ENCODE measurements at regions not wholly inside any gene's neighbourhood (a gene's known extent, or its start where the extent isn't known, plus 50 kb on each side); places are given as distances from the start of the nearest gene placed in this dataset.

DNA sequence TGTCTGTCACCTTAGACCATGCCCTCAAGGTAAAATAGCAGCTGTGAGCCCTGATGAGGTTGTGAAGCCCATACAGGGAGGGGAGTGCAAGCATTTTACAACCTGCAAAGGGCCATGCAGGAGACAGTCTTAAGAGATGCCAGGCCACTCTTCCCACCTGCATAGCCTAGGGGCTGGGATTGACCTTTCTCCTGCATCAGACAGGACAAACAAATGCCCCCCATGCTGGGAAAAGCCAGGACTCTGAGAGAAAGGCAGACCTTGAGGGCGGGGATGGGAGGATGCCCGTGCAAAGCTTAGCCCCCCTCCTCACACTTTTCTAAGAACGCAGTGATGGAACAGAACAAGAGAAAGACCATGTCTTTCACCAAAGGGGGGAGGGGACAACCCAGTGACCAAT, 137.9 kb upstream of the MAMLD1 start:
- H3K27ac ChIP-seq (ENCODE audit: low read length): no peak overlapping the region
- no peak for DNase-seq (ENCODE audit: low read depth, low spot score)
- no peaks in the 10 kb centered on the region for H3K4me1 ChIP-seq (ENCODE audit: control insufficient read depth, insufficient read depth, low read length)
- no peak for ATAC-seq
- CTCF ChIA-PET: no interaction called here
- TF ChIP-seq, protein P1, sequence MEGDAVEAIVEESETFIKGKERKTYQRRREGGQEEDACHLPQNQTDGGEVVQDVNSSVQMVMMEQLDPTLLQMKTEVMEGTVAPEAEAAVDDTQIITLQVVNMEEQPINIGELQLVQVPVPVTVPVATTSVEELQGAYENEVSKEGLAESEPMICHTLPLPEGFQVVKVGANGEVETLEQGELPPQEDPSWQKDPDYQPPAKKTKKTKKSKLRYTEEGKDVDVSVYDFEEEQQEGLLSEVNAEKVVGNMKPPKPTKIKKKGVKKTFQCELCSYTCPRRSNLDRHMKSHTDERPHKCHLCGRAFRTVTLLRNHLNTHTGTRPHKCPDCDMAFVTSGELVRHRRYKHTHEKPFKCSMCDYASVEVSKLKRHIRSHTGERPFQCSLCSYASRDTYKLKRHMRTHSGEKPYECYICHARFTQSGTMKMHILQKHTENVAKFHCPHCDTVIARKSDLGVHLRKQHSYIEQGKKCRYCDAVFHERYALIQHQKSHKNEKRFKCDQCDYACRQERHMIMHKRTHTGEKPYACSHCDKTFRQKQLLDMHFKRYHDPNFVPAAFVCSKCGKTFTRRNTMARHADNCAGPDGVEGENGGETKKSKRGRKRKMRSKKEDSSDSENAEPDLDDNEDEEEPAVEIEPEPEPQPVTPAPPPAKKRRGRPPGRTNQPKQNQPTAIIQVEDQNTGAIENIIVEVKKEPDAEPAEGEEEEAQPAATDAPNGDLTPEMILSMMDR (IDR thresholded peaks at IDR 0.05): no peak
- no peak for TF ChIP-seq POLR2AphosphoS5 (IDR thresholded peaks at IDR 0.05; ENCODE audit: low read depth, low read length)
- TF ChIP-seq, protein P2, sequence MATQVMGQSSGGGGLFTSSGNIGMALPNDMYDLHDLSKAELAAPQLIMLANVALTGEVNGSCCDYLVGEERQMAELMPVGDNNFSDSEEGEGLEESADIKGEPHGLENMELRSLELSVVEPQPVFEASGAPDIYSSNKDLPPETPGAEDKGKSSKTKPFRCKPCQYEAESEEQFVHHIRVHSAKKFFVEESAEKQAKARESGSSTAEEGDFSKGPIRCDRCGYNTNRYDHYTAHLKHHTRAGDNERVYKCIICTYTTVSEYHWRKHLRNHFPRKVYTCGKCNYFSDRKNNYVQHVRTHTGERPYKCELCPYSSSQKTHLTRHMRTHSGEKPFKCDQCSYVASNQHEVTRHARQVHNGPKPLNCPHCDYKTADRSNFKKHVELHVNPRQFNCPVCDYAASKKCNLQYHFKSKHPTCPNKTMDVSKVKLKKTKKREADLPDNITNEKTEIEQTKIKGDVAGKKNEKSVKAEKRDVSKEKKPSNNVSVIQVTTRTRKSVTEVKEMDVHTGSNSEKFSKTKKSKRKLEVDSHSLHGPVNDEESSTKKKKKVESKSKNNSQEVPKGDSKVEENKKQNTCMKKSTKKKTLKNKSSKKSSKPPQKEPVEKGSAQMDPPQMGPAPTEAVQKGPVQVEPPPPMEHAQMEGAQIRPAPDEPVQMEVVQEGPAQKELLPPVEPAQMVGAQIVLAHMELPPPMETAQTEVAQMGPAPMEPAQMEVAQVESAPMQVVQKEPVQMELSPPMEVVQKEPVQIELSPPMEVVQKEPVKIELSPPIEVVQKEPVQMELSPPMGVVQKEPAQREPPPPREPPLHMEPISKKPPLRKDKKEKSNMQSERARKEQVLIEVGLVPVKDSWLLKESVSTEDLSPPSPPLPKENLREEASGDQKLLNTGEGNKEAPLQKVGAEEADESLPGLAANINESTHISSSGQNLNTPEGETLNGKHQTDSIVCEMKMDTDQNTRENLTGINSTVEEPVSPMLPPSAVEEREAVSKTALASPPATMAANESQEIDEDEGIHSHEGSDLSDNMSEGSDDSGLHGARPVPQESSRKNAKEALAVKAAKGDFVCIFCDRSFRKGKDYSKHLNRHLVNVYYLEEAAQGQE (IDR thresholded peaks at IDR 0.05; ENCODE audit: insufficient read depth in 1 of 2, low read depth in 2 of 2, low read length in 1 of 2): no peak
- no peak for TF ChIP-seq TCF7L2 (IDR thresholded peaks at IDR 0.05; ENCODE audit: low read depth, low read length)
- no peak for TF ChIP-seq SIN3A (IDR thresholded peaks at IDR 0.05; ENCODE audit: borderline replicate concordance, insufficient read depth, low read depth, low read length)
- intact Hi-C loops (cut with micrococcal nuclease; ENCODE audit: unreplicated experiment): no loop called here
- in situ Hi-C loops (cut with HindIII; ENCODE audit: low pct_unique_long_range_greater_than_20kb, low sequenced_read_pairs): no loop called here
- no peaks in the 10 kb centered on the region; the same call in 1 of the 2 replicates for H3K27me3 ChIP-seq (ENCODE audit: control insufficient read depth, insufficient read depth, low read length)
- H3K4me3 ChIP-seq (ENCODE audit: low read depth in 2 of 2, low read length in 2 of 2): no peak overlapping the region
- no TSS peak for BruUV-seq (replicated peaks)
- POLR2A ChIA-PET: no interaction called here
- no peaks in the 10 kb centered on the region for H3K36me3 ChIP-seq (ENCODE audit: control insufficient read depth, insufficient read depth, low read length)
- H3K9me3 ChIP-seq (ENCODE audit: control insufficient read depth, insufficient read depth, low read depth, low read length): no peaks in the 10 kb centered on the region

- TF ChIP-seq, protein P1 (IDR thresholded peaks at IDR 0.05): no peak
- TF ChIP-seq, protein P2 (IDR thresholded peaks at IDR 0.05; ENCODE audit: insufficient read depth in 1 of 2, low read depth in 2 of 2, low read length in 1 of 2): no peak
- TF ChIP-seq POLR2AphosphoS5 (IDR thresholded peaks at IDR 0.05; ENCODE audit: low read depth, low read length): no peak
- TF ChIP-seq SIN3A (IDR thresholded peaks at IDR 0.05; ENCODE audit: borderline replicate concordance, insufficient read depth, low read depth, low read length): no peak
- no peak for TF ChIP-seq TCF7L2 (IDR thresholded peaks at IDR 0.05; ENCODE audit: low read depth, low read length)
- ATAC-seq: no peak
- no peaks in the 10 kb centered on the region for H3K9me3 ChIP-seq (ENCODE audit: control insufficient read depth, insufficient read depth, low read depth, low read length)
- in situ Hi-C loops (cut with HindIII; ENCODE audit: low pct_unique_long_range_greater_than_20kb, low sequenced_read_pairs) (no loop called here), intact Hi-C loops (cut with micrococcal nuclease; ENCODE audit: unreplicated experiment) (no loop called here)
- no peak overlapping the region for H3K4me3 ChIP-seq (ENCODE audit: low read depth in 2 of 2, low read length in 2 of 2)
- no peaks in the 10 kb centered on the region for H3K4me1 ChIP-seq (ENCODE audit: control insufficient read depth, insufficient read depth, low read length)
- no peaks in the 10 kb centered on the region for H3K36me3 ChIP-seq (ENCODE audit: control insufficient read depth, insufficient read depth, low read length)
- ChIA-PET POLR2A (no interaction called here), CTCF (no interaction called here)
- no peak for DNase-seq (ENCODE audit: low read depth, low spot score)
- no TSS peak for BruUV-seq (replicated peaks)
- no peak overlapping the region for H3K27ac ChIP-seq (ENCODE audit: low read length)
- H3K27me3 ChIP-seq (ENCODE audit: control insufficient read depth, insufficient read depth, low read length): no peaks in the 10 kb centered on the region; the same call in 1 of the 2 replicates
Measured at GRCh38 chrX:150225756-150226155, 137.4 kb upstream of the MAMLD1 start.

Measured in Panc1 (cell line).